ENCODE measurements at regions not wholly inside any gene's neighbourhood (a gene's known extent, or its start where the extent isn't known, plus 50 kb on each side); places are given as distances from the start of the nearest gene placed in this dataset.
"Not testable (repeated sequence)": the region's sequence is repeated elsewhere in the genome, so short reads cannot be mapped to it uniquely, and the experiment has no call there.

DNA sequence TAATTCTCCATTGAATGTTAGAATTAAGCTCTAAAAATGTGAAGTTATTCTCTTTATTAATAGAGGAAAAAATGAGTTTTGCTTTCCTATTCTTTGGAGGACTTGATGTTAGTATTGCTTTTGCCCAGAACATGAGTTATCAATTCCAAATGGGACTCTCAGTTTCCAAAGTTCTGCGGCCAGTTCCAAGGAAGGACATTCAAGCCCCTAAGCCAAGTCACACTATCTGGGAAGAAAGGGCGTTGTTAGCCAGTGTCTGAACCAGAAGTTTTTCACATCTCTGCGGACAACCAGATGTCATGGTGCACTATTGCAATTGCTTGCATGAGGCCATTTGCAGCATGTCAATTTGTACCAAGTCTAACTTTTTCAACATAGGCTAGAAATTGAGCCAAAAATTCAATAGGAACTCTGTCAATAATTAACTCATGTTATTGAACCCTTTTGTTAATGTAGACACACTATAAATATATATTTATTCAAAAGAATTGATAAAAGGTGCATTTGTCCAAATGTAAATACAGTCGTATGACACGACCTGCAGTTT lies 183.3 kb upstream of the PIK3R1 start:
- H3K27me3 ChIP-seq (ENCODE audit: control insufficient read depth in 5 of 5, insufficient read depth in 4 of 5, low read length in 5 of 5) = no peaks in the 10 kb centered on the region
- no peak overlapping the region for H3K27ac ChIP-seq (ENCODE audit: low read depth, low read length)
- peaks cover 0 to 32% (median 17%) of the 10 kb centered on the region in 5 donors for H3K4me1 ChIP-seq (ENCODE audit: control insufficient read depth in 5 of 5, insufficient read depth in 5 of 5, low read length in 5 of 5)
- no peak overlapping the region for H3K4me3 ChIP-seq (ENCODE audit: low read depth in 1 of 5, low read length in 5 of 5)
- H3K9me3 ChIP-seq (ENCODE audit: control insufficient read depth in 5 of 5, low read length in 5 of 5) = no peaks in the 10 kb centered on the region
- no peak overlapping the region for H3K9ac ChIP-seq (ENCODE audit: low read length in 5 of 5)
- no peaks in the 10 kb centered on the region for H3K36me3 ChIP-seq (ENCODE audit: control insufficient read depth in 5 of 5, insufficient read depth in 5 of 5, low read length in 5 of 5)

DNA sequence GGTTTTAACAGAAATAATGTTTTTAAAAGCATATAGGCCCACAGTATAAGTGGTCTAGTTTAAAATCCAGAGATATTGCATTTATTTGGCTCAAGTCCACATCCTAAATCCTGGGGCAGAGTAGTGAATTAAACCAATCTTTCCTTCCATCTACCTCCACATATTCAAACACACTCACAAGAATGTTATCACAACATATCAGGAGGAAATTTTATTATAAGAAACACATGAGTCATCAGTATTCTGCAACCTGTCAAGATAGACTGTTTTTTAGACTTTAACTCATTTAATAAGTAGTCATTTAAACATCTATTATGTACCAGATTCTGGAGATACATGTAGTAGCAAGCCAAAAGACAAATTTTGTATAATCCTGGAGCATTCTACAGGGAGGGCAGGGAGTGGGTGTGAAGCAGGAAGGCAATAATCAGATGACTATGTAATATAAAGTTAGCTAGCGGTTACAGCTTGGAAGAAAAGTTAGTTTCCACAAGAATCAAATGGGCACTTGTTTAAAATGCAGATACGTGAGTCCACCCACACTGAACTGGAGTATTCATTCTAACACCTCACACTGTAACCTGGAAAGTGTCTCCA lies 187.3 kb upstream of the PIK3R1 start:
- H3K4me1 ChIP-seq (ENCODE audit: control insufficient read depth in 5 of 5, insufficient read depth in 5 of 5, low read length in 5 of 5) = peaks cover 0 to 31% (median 11%) of the 10 kb centered on the region in 5 donors
- H3K27ac ChIP-seq (ENCODE audit: low read depth, low read length) = no peak overlapping the region
- no peaks in the 10 kb centered on the region for H3K36me3 ChIP-seq (ENCODE audit: control insufficient read depth in 5 of 5, insufficient read depth in 5 of 5, low read length in 5 of 5)
- H3K4me3 ChIP-seq (ENCODE audit: low read depth in 1 of 5, low read length in 5 of 5) = no peak overlapping the region
- H3K27me3 ChIP-seq (ENCODE audit: control insufficient read depth in 5 of 5, insufficient read depth in 4 of 5, low read length in 5 of 5) = no peaks in the 10 kb centered on the region
- no peak overlapping the region for H3K9ac ChIP-seq (ENCODE audit: low read length in 5 of 5)
- H3K9me3 ChIP-seq (ENCODE audit: control insufficient read depth in 5 of 5, low read length in 5 of 5) = no peaks in the 10 kb centered on the region

GRCh38 chr5:68027519-68027918 lies 188.0 kb upstream of the PIK3R1 start:
- peaks cover 0 to 24% (median 11%) of the 10 kb centered on the region in 5 donors for H3K4me1 ChIP-seq (ENCODE audit: control insufficient read depth in 5 of 5, insufficient read depth in 5 of 5, low read length in 5 of 5)
- H3K9ac ChIP-seq (ENCODE audit: low read length in 5 of 5) = no peak overlapping the region
- no peaks in the 10 kb centered on the region for H3K27me3 ChIP-seq (ENCODE audit: control insufficient read depth in 5 of 5, insufficient read depth in 4 of 5, low read length in 5 of 5)
- no peaks in the 10 kb centered on the region for H3K36me3 ChIP-seq (ENCODE audit: control insufficient read depth in 5 of 5, insufficient read depth in 5 of 5, low read length in 5 of 5)
- H3K4me3 ChIP-seq (ENCODE audit: low read depth in 1 of 5, low read length in 5 of 5) = no peak overlapping the region
- no peak overlapping the region for H3K27ac ChIP-seq (ENCODE audit: low read depth, low read length)
- no peaks in the 10 kb centered on the region for H3K9me3 ChIP-seq (ENCODE audit: control insufficient read depth in 5 of 5, low read length in 5 of 5)

GRCh38 chr5:68026092-68026885 lies 189.3 kb upstream of the PIK3R1 start:
- Histone ChIP-seq H3K9ac (ENCODE audit: low read length in 5 of 5) (no peak overlapping the region), H3K27me3 (ENCODE audit: control insufficient read depth in 5 of 5, insufficient read depth in 4 of 5, low read length in 5 of 5) (no peaks in the 10 kb centered on the region), H3K9me3 (ENCODE audit: control insufficient read depth in 5 of 5, low read length in 5 of 5) (no peaks in the 10 kb centered on the region), H3K36me3 (ENCODE audit: control insufficient read depth in 5 of 5, insufficient read depth in 5 of 5, low read length in 5 of 5) (no peaks in the 10 kb centered on the region), H3K27ac (ENCODE audit: low read depth, low read length) (no peak overlapping the region), H3K4me1 (ENCODE audit: control insufficient read depth in 5 of 5, insufficient read depth in 5 of 5, low read length in 5 of 5) (peaks cover 0 to 24% (median 11%) of the 10 kb centered on the region in 5 donors), H3K4me3 (ENCODE audit: low read depth in 1 of 5, low read length in 5 of 5) (no peak overlapping the region)

DNA sequence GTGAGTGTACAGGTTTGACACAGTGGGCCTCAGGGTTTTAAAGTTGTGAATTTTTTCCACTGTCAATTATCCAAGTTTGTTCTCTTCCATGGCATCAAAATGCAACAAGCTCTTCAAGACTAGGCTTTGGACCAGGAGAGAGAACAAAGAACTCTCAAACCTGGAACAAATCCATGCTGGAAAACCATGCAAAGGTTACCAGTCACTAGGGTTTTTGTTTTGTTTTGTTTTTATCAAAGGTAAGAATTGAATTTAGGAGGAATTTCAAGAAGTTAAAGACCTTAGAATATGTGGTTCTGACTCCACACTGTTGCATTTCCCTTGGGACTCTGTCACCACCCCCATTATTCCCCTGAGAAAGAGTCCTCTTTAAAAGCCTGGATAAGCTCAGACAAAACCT lies 191.1 kb upstream of the PIK3R1 start:
- H3K27me3 ChIP-seq (ENCODE audit: control insufficient read depth in 5 of 5, insufficient read depth in 4 of 5, low read length in 5 of 5) = no peaks in the 10 kb centered on the region
- H3K4me1 ChIP-seq (ENCODE audit: control insufficient read depth in 5 of 5, insufficient read depth in 5 of 5, low read length in 5 of 5) = peaks cover 0 to 19% (median 11%) of the 10 kb centered on the region in 5 donors
- no peak overlapping the region for H3K27ac ChIP-seq (ENCODE audit: low read depth, low read length)

GRCh38 chr5:68021916-68022315 lies 193.6 kb upstream of the PIK3R1 start:
- no peak overlapping the region for H3K9ac ChIP-seq (ENCODE audit: low read length in 5 of 5)
- no peaks in the 10 kb centered on the region for H3K9me3 ChIP-seq (ENCODE audit: control insufficient read depth in 5 of 5, low read length in 5 of 5)
- no peaks in the 10 kb centered on the region for H3K27me3 ChIP-seq (ENCODE audit: control insufficient read depth in 5 of 5, insufficient read depth in 4 of 5, low read length in 5 of 5)
- no peak overlapping the region for H3K27ac ChIP-seq (ENCODE audit: low read depth, low read length)
- no peak overlapping the region for H3K4me3 ChIP-seq (ENCODE audit: low read depth in 1 of 5, low read length in 5 of 5)
- no peaks in the 10 kb centered on the region for H3K36me3 ChIP-seq (ENCODE audit: control insufficient read depth in 5 of 5, insufficient read depth in 5 of 5, low read length in 5 of 5)
- H3K4me1 ChIP-seq (ENCODE audit: control insufficient read depth in 5 of 5, insufficient read depth in 5 of 5, low read length in 5 of 5) = peaks cover 0 to 5% (median under 1%) of the 10 kb centered on the region in 5 donors

More for the DNA sequence above, 191.1 kb upstream of the PIK3R1 start:
- H3K36me3 ChIP-seq (ENCODE audit: control insufficient read depth in 5 of 5, insufficient read depth in 5 of 5, low read length in 5 of 5) = no peaks in the 10 kb centered on the region
- H3K9ac ChIP-seq (ENCODE audit: low read length in 5 of 5) = no peak overlapping the region
- H3K4me3 ChIP-seq (ENCODE audit: low read depth in 1 of 5, low read length in 5 of 5) = no peak overlapping the region
- no peaks in the 10 kb centered on the region for H3K9me3 ChIP-seq (ENCODE audit: control insufficient read depth in 5 of 5, low read length in 5 of 5)

- no peak overlapping the region for H3K9ac ChIP-seq (ENCODE audit: low read length in 5 of 5)
- H3K9me3 ChIP-seq (ENCODE audit: control insufficient read depth in 5 of 5, low read length in 5 of 5) = no peaks in the 10 kb centered on the region
- no peaks in the 10 kb centered on the region for H3K36me3 ChIP-seq (ENCODE audit: control insufficient read depth in 5 of 5, insufficient read depth in 5 of 5, low read length in 5 of 5)
- no peak overlapping the region for H3K27ac ChIP-seq (ENCODE audit: low read depth, low read length)
- no peak overlapping the region for H3K4me3 ChIP-seq (ENCODE audit: low read depth in 1 of 5, low read length in 5 of 5)
- peaks cover 0 to 5% (median 0%) of the 10 kb centered on the region in 5 donors for H3K4me1 ChIP-seq (ENCODE audit: control insufficient read depth in 5 of 5, insufficient read depth in 5 of 5, low read length in 5 of 5)
- no peaks in the 10 kb centered on the region for H3K27me3 ChIP-seq (ENCODE audit: control insufficient read depth in 5 of 5, insufficient read depth in 4 of 5, low read length in 5 of 5)
Observed at GRCh38 chr5:68021227-68021626, 194.3 kb upstream of the PIK3R1 start.

GRCh38 chr5:68020461-68020969 lies 195.0 kb upstream of the PIK3R1 start:
- H3K4me1 ChIP-seq (ENCODE audit: control insufficient read depth in 5 of 5, insufficient read depth in 5 of 5, low read length in 5 of 5); H3K27ac ChIP-seq (ENCODE audit: low read depth, low read length); H3K36me3 ChIP-seq (ENCODE audit: control insufficient read depth in 5 of 5, insufficient read depth in 5 of 5, low read length in 5 of 5); H3K27me3 ChIP-seq (ENCODE audit: control insufficient read depth in 5 of 5, insufficient read depth in 4 of 5, low read length in 5 of 5); H3K4me3 ChIP-seq (ENCODE audit: low read depth in 1 of 5, low read length in 5 of 5); H3K9me3 ChIP-seq (ENCODE audit: control insufficient read depth in 5 of 5, low read length in 5 of 5); H3K9ac ChIP-seq (ENCODE audit: low read length in 5 of 5): not testable (repeated sequence)

DNA sequence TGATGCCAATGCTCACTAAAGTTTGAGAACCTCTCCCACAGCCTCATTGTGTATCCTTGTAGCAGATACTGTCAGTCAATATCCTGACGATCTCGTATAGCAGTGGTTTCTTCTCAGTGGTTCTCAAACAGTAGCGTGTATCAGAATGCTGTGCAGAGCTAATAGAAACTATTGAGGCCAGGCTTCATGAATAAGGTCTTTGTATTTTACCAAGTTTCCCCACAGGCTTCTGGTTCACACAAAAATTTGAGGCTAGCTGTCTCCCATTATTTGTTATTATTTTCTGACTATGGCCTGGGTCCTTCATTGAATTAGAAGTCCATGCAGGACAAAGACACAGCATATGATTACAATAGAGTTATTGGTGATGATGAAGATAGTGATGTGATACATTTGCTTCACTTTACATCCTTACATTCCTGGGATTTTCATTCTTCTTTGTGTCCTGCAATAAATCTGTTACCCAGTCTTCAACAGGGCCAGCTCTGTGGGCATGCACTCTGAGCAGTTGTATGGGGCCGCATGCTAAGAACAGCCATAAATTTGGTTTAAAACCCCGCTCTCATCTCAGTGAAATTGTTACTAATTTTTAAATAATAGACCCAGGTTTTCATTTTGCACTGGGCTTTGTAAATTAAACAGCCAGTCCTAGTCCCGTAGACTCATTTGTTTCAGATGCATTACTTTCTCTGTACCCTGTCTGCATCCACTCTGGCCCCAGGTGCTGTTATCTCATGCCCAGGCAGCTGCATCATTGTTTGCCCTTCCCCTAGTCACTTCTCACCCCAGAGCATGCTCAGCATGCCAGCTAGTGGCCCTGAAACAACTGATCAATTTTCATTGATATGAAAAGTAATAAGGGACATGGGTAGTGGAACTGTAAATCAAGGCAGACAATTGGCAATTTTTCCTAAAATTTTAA lies 199.9 kb upstream of the PIK3R1 start:
- H3K27ac ChIP-seq (ENCODE audit: low read depth, low read length) = no peak overlapping the region
- no peaks in the 10 kb centered on the region for H3K27me3 ChIP-seq (ENCODE audit: control insufficient read depth in 5 of 5, insufficient read depth in 4 of 5, low read length in 5 of 5)
- no peak overlapping the region for H3K9ac ChIP-seq (ENCODE audit: low read length in 5 of 5)
- no peaks in the 10 kb centered on the region for H3K36me3 ChIP-seq (ENCODE audit: control insufficient read depth in 5 of 5, insufficient read depth in 5 of 5, low read length in 5 of 5)
- peaks cover 0 to 4% (median 0%) of the 10 kb centered on the region in 5 donors for H3K4me1 ChIP-seq (ENCODE audit: control insufficient read depth in 5 of 5, insufficient read depth in 5 of 5, low read length in 5 of 5)
- H3K9me3 ChIP-seq (ENCODE audit: control insufficient read depth in 5 of 5, low read length in 5 of 5) = no peaks in the 10 kb centered on the region
- H3K4me3 ChIP-seq (ENCODE audit: low read depth in 1 of 5, low read length in 5 of 5) = no peak overlapping the region

Data from subcutaneous abdominal adipose tissue (tissue), 5 donors.